ENCODE measurements at regions not wholly inside any gene's neighbourhood (a gene's known extent, or its start where the extent isn't known, plus 50 kb on each side); places are given as distances from the start of the nearest gene placed in this dataset.

DNA sequence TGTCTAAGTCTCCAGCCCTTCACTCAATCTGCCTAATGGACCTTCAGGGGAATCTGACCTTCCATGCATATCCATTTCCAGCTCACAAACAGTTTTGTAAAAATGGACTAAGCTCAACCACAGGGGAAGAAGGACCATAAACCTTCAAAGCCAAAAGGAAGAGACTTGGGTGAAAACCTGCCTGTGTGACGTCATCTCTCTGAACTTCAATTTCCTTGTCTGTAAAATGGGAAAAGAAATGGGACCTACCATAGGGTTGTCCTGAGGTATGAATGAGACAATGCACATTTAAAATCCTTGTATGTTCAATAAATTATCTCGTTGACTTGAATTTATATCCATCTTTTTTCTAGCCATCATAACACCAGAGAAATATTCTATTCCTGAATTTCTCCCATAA is 370.7 kb downstream of the INSC start:
- no peak overlapping the region for H3K27ac ChIP-seq
- no peaks in the 10 kb centered on the region for H3K9me3 ChIP-seq
- no peaks in the 10 kb centered on the region for H3K36me3 ChIP-seq
- no peak overlapping the region for H3K4me3 ChIP-seq
- ATAC-seq (ENCODE audit: insufficient number of reproducible peaks, low FRiP score, low read depth) = no peak
- DNase-seq (ENCODE audit: low spot score) = no peak
- no peaks in the 10 kb centered on the region for H3K27me3 ChIP-seq (replicated peaks; ENCODE audit: insufficient read depth)
- H3K4me1 ChIP-seq (ENCODE audit: control insufficient read depth in 1 of 2, low read depth in 2 of 2) = no peaks in the 10 kb centered on the region
- no peak for TF ChIP-seq CTCF (IDR thresholded peaks at IDR 0.05)

GRCh38 chr11:15489281-15489680 is 374.6 kb downstream of the INSC start:
- H3K27ac ChIP-seq = no peak overlapping the region
- no peaks in the 10 kb centered on the region for H3K9me3 ChIP-seq
- no peak overlapping the region for H3K4me3 ChIP-seq
- ATAC-seq (ENCODE audit: insufficient number of reproducible peaks, low FRiP score, low read depth) (no peak), DNase-seq (ENCODE audit: low spot score) (no peak)
- no peaks in the 10 kb centered on the region for H3K4me1 ChIP-seq (ENCODE audit: control insufficient read depth in 1 of 2, low read depth in 2 of 2)
- H3K36me3 ChIP-seq = no peaks in the 10 kb centered on the region
- H3K27me3 ChIP-seq (replicated peaks; ENCODE audit: insufficient read depth) = no peaks in the 10 kb centered on the region
- no peak for TF ChIP-seq CTCF (IDR thresholded peaks at IDR 0.05)

DNA sequence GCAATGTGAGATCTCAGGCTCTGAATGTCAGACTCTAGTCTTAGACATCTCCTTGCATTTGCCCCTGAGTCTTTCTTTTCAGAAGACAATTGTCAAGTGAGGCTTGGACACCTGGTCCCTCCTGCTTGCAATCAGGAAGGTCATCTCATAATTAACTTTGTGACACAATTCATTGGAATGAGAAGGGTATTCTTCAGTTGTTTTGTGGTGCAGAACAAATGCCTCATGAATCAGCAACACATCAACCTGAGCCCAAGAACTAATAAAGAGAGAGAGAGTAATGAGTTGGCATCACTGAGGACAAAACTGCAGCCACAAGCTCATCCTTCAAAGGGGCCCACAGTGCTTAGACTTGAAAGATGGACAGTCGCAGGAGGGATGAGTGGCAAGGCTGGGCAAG is 375.8 kb downstream of the INSC start:
- H3K36me3 ChIP-seq = no peaks in the 10 kb centered on the region
- no peak for DNase-seq (ENCODE audit: low spot score)
- no peak for ATAC-seq (ENCODE audit: insufficient number of reproducible peaks, low FRiP score, low read depth)
- no peaks in the 10 kb centered on the region for H3K9me3 ChIP-seq
- H3K4me1 ChIP-seq (ENCODE audit: control insufficient read depth in 1 of 2, low read depth in 2 of 2) = no peaks in the 10 kb centered on the region
- no peak for TF ChIP-seq CTCF (IDR thresholded peaks at IDR 0.05)
- H3K4me3 ChIP-seq = no peak overlapping the region
- H3K27me3 ChIP-seq (replicated peaks; ENCODE audit: insufficient read depth) = no peaks in the 10 kb centered on the region
- no peak overlapping the region for H3K27ac ChIP-seq

DNA sequence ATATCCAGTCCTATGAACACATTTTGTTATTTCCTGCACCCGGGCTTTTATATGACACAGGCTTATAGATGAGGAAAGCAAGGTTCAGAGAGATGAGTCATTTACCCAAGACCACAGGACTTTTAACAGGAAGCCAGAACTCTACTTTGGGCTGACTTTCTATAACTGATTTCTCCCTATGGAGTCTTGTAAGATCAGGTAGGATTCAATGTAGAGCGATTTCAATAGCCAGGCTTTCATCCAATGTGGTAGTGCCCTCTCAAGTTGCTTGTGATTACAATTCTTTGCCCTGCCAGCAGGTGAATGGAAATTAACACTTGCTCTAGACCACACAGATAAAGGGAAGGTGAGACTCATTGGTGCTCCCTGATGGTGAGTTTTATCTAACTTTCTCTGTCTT is 378.3 kb downstream of the INSC start:
- no peak for ATAC-seq (ENCODE audit: insufficient number of reproducible peaks, low FRiP score, low read depth)
- H3K4me1 ChIP-seq (ENCODE audit: control insufficient read depth in 1 of 2, low read depth in 2 of 2) = no peaks in the 10 kb centered on the region
- no peak for DNase-seq (ENCODE audit: low spot score)
- TF ChIP-seq CTCF (IDR thresholded peaks at IDR 0.05) = no peak
- H3K27me3 ChIP-seq (replicated peaks; ENCODE audit: insufficient read depth) = no peaks in the 10 kb centered on the region
- H3K9me3 ChIP-seq = no peaks in the 10 kb centered on the region
- H3K36me3 ChIP-seq = no peaks in the 10 kb centered on the region
- no peak overlapping the region for H3K27ac ChIP-seq
- no peak overlapping the region for H3K4me3 ChIP-seq

DNA sequence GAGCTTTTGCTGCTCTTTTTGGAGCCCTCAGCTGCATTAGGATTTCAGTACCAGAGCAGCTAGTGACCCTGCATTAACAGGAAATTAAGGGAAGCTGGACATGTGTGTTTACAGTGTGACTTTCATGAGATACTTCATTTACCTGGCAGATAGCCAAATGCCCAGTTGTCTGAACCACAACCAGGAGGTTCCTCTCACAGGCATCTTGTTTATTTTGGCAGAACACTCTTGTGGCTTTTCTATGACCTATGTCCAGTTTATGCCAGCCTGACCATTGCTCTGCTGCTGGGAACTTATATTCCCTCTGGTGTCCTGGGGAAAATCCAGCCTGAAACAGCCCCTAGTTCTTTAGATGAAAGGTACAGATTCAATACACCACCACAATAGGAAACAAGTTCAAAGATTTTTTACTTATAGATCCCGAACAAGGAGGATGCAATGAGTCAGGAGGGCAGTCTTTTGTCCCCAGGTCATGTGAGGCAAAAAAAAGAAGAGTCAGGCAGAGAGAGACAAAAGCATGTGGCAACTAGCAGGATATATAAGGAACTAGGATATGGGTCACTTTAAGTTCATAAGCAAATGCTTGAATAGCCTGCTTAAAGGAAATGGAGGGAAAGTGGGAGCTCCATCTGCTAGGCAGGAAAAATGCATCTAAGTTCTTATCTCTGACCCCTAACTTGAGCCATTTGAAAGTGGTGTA is 379.3 kb downstream of the INSC start:
- H3K4me3 ChIP-seq = no peak overlapping the region

More for the DNA sequence above, 379.3 kb downstream of the INSC start:
- no peak for DNase-seq (ENCODE audit: low spot score)
- Histone ChIP-seq H3K36me3 (no peaks in the 10 kb centered on the region), H3K9me3 (no peaks in the 10 kb centered on the region), H3K27me3 (replicated peaks; ENCODE audit: insufficient read depth) (no peaks in the 10 kb centered on the region), H3K27ac (no peak overlapping the region), H3K4me1 (ENCODE audit: control insufficient read depth in 1 of 2, low read depth in 2 of 2) (no peaks in the 10 kb centered on the region)
- no peak for ATAC-seq (ENCODE audit: insufficient number of reproducible peaks, low FRiP score, low read depth)
- TF ChIP-seq CTCF (IDR thresholded peaks at IDR 0.05) = no peak

All from thoracic aorta (tissue), 2 donors.